Frontal cortex (tissue), 3 donors: ENCODE measurements at regions not wholly inside any gene's neighbourhood (a gene's known extent, or its start where the extent isn't known, plus 50 kb on each side); places are given as distances from the start of the nearest gene placed in this dataset.

ENCODE experiments used
- DNase-seq, 2 donors: peaks; one replicate each; pipeline ENCODE4 v3.0.0; 2012; ENCODE audit warnings: low spot score in 2 of 2
- FAIRE-seq: peaks from 2 replicates; lab custom pipeline; 2012; peaks lifted over from hg19 to GRCh38; lab: Jason Lieb, UNC
- donor health status: control.
- donor health status: control.
- donor health status: control.

DNA sequence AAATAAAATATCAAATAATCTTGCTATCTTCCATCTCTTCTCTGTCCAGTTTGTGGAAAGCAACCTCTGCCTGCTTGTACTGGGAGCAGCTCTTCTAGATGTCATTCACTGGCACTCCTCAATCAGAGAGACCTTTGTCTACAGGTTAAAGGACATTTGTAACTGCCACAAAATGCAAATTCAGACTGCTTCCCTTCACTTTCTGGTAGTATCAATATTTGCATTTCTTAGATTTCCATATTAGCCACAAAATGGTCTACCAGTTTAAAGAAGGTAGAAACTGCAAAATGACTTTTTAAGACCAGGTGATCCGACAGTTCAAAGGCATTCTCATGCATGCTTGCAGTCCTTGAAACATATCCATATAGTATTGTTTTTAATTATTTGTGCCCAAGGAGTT, 51.7 kb upstream of the RCN1 start:
- DNase-seq (no peak), FAIRE-seq (no peak)

DNA sequence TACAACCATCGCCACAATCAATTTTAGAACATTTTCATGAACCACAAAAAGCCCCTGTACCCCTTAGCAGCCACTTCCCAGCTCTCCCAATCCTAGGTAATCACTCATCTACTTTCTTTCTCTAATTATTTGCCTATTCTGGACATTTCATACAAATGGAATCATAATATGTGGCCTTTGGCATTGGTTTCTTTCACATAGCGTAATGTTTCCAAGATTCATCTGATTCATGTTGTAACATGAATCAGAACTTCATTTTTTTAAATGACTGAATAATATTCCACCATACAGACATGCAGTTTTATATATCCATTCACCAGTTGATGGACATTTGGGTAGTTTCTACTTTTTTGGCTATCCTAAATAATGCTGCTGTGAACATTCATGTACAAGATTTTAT, 56.2 kb upstream of the RCN1 start:
- no peak for DNase-seq
- FAIRE-seq, result no peak

DNA sequence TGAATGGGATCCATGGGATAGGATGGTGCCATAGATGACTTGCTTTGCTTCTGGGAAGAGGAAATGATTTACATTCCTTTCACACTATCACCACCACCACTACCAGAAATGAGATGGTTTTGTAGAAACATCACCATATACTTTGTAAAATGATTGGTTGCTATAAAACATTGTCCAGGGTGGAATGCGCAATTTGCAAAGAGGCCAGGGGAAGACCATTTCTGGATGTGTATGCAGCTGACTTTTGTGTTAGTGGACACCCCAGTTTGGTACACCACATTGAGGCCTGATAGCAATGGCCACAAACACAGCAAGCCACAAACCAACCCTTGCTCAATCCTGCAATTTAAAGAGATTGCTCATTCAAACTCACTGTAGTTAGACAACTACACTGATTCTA, 56.7 kb upstream of the RCN1 start:
- DNase-seq, result no peak
- FAIRE-seq, result no peak

GRCh38 chr11:32033491-32033890, 57.4 kb upstream of the RCN1 start:
- FAIRE-seq (no peak), DNase-seq (no peak)

- no peak for DNase-seq
- no peak for FAIRE-seq
Observed at GRCh38 chr11:32033067-32033466, 57.8 kb upstream of the RCN1 start.

GRCh38 chr11:32032478-32032877, 58.4 kb upstream of the RCN1 start:
- DNase-seq (no peak), FAIRE-seq (no peak)

DNA sequence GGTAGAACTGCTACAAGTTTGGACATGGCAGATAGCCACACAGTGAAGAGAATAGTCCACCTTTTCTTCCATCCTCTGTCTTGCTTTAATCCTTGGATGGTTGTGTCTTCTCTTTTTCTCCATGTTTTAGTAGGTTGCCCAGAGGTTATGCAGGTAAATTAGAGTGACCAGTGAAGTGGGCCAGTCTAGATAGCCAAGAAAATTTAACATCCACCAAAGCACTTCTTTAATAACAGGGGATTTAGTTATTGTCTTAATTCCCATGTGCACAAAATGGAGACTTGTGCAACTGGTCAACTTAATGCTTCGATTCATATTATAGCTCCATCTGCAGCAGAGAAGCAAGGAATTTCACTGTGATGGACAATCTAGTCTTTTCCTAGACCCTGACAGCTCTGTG, 58.8 kb upstream of the RCN1 start:
- DNase-seq (no peak), FAIRE-seq (no peak)

GRCh38 chr11:32030875-32031503, 59.9 kb upstream of the RCN1 start:
- DNase-seq (no peak), FAIRE-seq (no peak)

- FAIRE-seq (no peak), DNase-seq (no peak)
Observed at GRCh38 chr11:32029721-32030120, 61.2 kb upstream of the RCN1 start.

DNA sequence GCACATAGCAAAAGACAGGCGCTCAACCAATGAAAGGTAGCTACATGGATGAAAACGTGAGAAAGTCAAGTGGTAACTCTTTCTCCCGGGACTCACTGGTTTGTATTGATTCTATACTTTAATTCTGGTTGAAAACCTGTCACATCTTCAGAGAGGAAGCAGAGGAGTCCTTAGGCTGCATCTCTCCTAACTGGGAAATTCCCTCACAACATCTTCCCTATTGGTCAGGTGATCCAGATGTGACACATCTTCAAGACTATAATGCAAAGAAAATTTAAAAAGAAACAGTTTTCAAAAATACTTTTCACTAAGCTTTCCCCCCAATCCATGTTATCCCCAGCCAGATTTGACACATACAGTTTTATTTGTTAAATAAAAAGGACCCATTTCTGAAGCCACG, 62.7 kb upstream of the RCN1 start:
- no peak for DNase-seq
- no peak for FAIRE-seq

DNA sequence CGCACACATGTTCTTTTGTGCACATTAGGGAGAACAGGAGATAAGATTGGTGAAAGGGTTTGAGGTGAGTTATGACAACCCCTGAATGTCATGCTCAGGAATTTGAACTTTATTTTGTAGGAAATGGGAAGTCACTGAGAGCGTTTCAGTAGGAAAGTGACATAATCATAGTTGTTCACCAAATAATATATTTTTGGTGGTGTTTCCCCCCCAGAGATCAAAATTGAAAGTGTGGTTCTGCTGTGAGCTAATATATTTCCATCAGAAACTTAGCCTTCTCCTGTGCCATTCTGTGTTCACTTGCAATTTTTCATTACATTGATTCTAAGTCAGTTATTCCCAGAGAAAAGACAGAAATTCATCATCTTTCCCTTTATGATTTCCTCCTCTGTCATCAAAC, 64.1 kb upstream of the RCN1 start:
- DNase-seq (no peak), FAIRE-seq (no peak)

- DNase-seq (no peak), FAIRE-seq (no peak)
Observed at GRCh38 chr11:32024948-32025347, 65.9 kb upstream of the RCN1 start.

- FAIRE-seq (no peak), DNase-seq (no peak)
Observed at GRCh38 chr11:32023370-32024305, 67.2 kb upstream of the RCN1 start.

DNA sequence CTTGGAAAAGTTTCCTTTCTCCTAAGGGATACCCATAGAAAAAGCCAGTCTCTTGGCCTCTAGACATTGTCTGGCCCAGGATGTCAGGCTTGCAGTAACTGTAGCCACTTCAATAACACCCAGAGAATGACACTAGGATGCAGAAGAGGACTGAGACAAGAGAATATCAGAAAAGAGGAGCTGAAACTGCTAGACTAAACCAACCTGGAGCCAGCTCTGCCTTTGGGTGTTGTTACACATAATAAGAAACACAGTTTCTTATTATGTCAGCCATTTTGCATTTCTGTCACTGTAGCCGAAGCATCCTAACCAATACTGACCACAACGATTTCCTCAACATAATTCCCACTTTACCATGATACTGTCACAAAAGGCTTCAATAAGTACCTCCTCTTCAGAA, 72.2 kb upstream of the RCN1 start:
- no peak for FAIRE-seq
- DNase-seq, result no peak

DNA sequence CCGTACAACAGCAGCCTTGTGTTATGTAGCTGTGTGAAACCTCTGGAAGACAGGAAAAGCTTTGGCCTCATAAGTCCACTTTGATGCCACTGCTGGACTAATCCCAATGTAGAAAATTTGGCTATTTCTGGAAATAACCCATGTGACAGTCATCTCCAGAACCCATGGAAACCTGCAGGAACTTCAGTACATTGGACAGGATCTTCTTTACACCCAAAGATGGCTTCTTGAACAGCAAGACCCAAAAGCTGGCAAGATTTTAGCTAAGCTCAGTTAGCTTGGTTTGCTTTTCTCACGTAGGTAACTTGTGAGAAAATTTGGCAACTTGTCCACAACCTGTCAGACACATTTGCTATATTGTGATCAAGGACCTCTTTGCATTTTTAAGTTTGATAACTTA, 74.8 kb upstream of the RCN1 start:
- FAIRE-seq (no peak), DNase-seq (no peak)

- DNase-seq (no peak), FAIRE-seq (no peak)
Observed at GRCh38 chr11:32015427-32015826, 75.4 kb upstream of the RCN1 start.

GRCh38 chr11:32013603-32014002, 77.3 kb upstream of the RCN1 start:
- DNase-seq (no peak), FAIRE-seq (no peak)

- DNase-seq (no peak), FAIRE-seq (no peak)
Observed at GRCh38 chr11:32012049-32012448, 78.8 kb upstream of the RCN1 start.

GRCh38 chr11:32008880-32009551, 81.9 kb upstream of the RCN1 start:
- DNase-seq, result no peak
- no peak for FAIRE-seq

GRCh38 chr11:32006799-32007388, 84.0 kb upstream of the RCN1 start:
- FAIRE-seq, result no peak
- DNase-seq, result peak in 1 of 2 donors; percentile 37
